CD4-positive, alpha-beta memory T cell (primary cell): ENCODE measurements at regions not wholly inside any gene's neighbourhood (a gene's known extent, or its start where the extent isn't known, plus 50 kb on each side); places are given as distances from the start of the nearest gene placed in this dataset.
A peak's percentile ranks its signal among the peaks of the same experiment; 100 is the strongest.

ENCODE experiments used
- CTCF ChIA-PET: fragments of 350-600 bp; sonication (Branson Sonifier 250); formaldehyde crosslinking; loops from one replicate; lab custom pipeline; 2021; ENCODE audit warnings: inconsistent platforms; ENCODE audit not compliant: partially characterized antibody; lab: Charles Lee
- POLR2A ChIA-PET: fragments of 350-600 bp; sonication (Branson Sonifier 250); formaldehyde crosslinking; loops from one replicate; lab custom pipeline; 2021; ENCODE audit not compliant: partially characterized antibody; lab: Charles Lee
- DNase-seq, 5 donors: peaks; one replicate each; pipeline versions ENCODE4 v3.0.0 to v3.0.0-alpha.2; 2020 to 2022; ENCODE audit warnings: mixed read lengths in 1 of 5
- H3K27ac ChIP-seq: one replicate; pipeline ENCODE4 v1.7.0; 2013; ENCODE audit warnings: low read depth, low read length
- H3K27me3 ChIP-seq: 2 replicates; pipeline ENCODE4 v1.7.0; 2013; ENCODE audit warnings: mild to moderate bottlenecking, low read length, moderate library complexity; ENCODE audit not compliant: insufficient read depth
- H3K36me3 ChIP-seq: 2 replicates; pipeline ENCODE4 v1.7.0; 2013; ENCODE audit warnings: mild to moderate bottlenecking, low read length, moderate library complexity; ENCODE audit not compliant: insufficient read depth
- H3K4me1 ChIP-seq: 2 replicates; pipeline ENCODE4 v1.7.0; 2013; ENCODE audit warnings: mild to moderate bottlenecking, low read length, moderate library complexity; ENCODE audit not compliant: insufficient read depth
- H3K4me3 ChIP-seq, 2 donors: one replicate each; pipeline ENCODE4 v1.7.0; 2013; ENCODE audit warnings: low read length in 2 of 2, mild to moderate bottlenecking in 1 of 2
- H3K9me3 ChIP-seq, 2 donors: one replicate each; pipeline ENCODE4 v1.7.0; 2013; ENCODE audit warnings: low read length in 2 of 2, control low read depth in 1 of 2; ENCODE audit not compliant: control insufficient read depth in 1 of 2
- H3K27ac Mint-ChIP-seq, 7 donors: one replicate each; pipeline ENCODE4 v1.8.0; 2020 to 2021; ENCODE audit warnings: mixed read lengths in 7 of 7, mild to moderate bottlenecking in 6 of 7, inconsistent platforms in 3 of 7, moderate library complexity in 3 of 7
- H3K27me3 Mint-ChIP-seq, 2 donors: one replicate each; pipeline ENCODE4 v1.8.0; 2020 to 2021; ENCODE audit warnings: mixed read lengths in 2 of 2
- H3K36me3 Mint-ChIP-seq, 2 donors: one replicate each; pipeline ENCODE4 v1.8.0; 2020 to 2021; ENCODE audit warnings: mixed read lengths in 2 of 2, inconsistent platforms in 1 of 2, mild to moderate bottlenecking in 1 of 2
- H3K4me1 Mint-ChIP-seq, 4 donors: one replicate each; pipeline ENCODE4 v1.8.0; 2020 to 2021; ENCODE audit warnings: mixed read lengths in 4 of 4, mild to moderate bottlenecking in 1 of 4
- H3K4me3 Mint-ChIP-seq, 8 donors: one replicate each; pipeline ENCODE4 v1.8.0; 2020 to 2021; ENCODE audit warnings: mixed read lengths in 8 of 8, mild to moderate bottlenecking in 7 of 8, moderate library complexity in 6 of 8, inconsistent platforms in 3 of 8
- H3K9me3 Mint-ChIP-seq, 8 donors: one replicate each; pipeline ENCODE4 v1.8.0; 2020 to 2021; ENCODE audit warnings: mixed read lengths in 8 of 8, mild to moderate bottlenecking in 5 of 8, inconsistent platforms in 3 of 8, moderate library complexity in 1 of 8
- intact Hi-C: fragments of 100-400 bp; cut with micrococcal nuclease; formaldehyde crosslinking; loops from one replicate; pipeline ENCODE4 v1.15.1; 2023

- no peaks in the 10 kb centered on the region for H3K36me3 Mint-ChIP-seq
- peaks cover 0 to 2% (median 0%) of the 10 kb centered on the region in 8 donors for H3K9me3 Mint-ChIP-seq
- H3K4me1 Mint-ChIP-seq: no peaks in the 10 kb centered on the region
- H3K36me3 ChIP-seq: no peaks in the 10 kb centered on the region
- no peaks in the 10 kb centered on the region for H3K9me3 ChIP-seq
- no peak overlapping the region for H3K27ac Mint-ChIP-seq
- no peak overlapping the region for H3K4me3 ChIP-seq
- intact Hi-C loops: no loop called here
- peaks cover 2% of the 10 kb centered on the region in 2 donors for H3K27me3 Mint-ChIP-seq
- no peak overlapping the region for H3K4me3 Mint-ChIP-seq
- no peak for DNase-seq
- no peaks in the 10 kb centered on the region for H3K4me1 ChIP-seq
- H3K27me3 ChIP-seq: no peaks in the 10 kb centered on the region
- ChIA-PET CTCF (no interaction called here), POLR2A (no interaction called here)
- no peak overlapping the region for H3K27ac ChIP-seq
Observed at GRCh38 chr1:208465266-208465665, 221.1 kb upstream of the PLXNA2 start.

DNA sequence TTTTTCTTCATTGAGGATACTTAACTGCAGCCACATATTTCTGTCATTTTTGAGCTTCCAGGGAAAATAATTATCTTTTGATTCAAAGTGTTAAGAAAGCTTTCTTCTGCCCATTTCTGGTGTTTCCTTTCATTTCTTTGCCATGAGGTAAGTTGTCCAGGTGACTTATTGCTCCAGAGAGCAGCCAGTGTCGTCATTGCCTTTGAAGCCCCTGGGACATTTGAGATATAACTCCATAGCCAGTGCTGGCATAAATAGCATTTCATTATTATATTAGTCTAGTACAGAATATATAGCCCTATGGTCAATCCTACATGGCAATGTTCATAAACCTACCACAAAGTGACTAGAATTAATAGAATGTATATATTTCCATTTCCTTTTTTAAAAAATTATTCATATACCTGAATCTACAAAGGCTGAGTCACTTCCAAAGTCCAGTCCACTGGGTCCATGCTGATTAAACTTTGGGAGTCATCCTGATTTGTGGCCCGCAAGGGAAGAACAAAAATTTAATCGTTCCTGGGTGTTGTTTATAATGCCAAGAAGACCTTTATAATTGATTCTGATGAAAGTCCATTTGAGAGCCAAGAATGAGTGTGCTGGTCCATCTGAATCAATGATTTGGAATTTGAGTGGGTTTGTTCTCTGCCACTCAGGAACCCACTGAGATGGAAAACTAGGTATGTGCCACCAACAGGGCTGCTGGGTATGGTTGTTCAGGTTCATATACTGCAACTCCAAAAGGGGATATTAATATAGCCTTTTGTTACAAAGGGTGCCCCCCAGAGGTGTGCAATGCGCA is 221.8 kb upstream of the PLXNA2 start:
- ChIA-PET POLR2A (no interaction called here), CTCF (no interaction called here)
- Histone ChIP-seq H3K36me3 (no peaks in the 10 kb centered on the region), H3K9me3 (no peaks in the 10 kb centered on the region), H3K27ac (no peak overlapping the region), H3K4me1 (no peaks in the 10 kb centered on the region), H3K4me3 (no peak overlapping the region), H3K27me3 (no peaks in the 10 kb centered on the region)
- Mint-ChIP-seq H3K27ac (no peak overlapping the region), H3K27me3 (peaks cover 2% of the 10 kb centered on the region in 2 donors), H3K4me1 (no peaks in the 10 kb centered on the region), H3K9me3 (peaks cover 0 to 2% (median 0%) of the 10 kb centered on the region in 8 donors), H3K4me3 (no peak overlapping the region), H3K36me3 (no peaks in the 10 kb centered on the region)
- DNase-seq: no peak
- intact Hi-C loops: no loop called here

DNA sequence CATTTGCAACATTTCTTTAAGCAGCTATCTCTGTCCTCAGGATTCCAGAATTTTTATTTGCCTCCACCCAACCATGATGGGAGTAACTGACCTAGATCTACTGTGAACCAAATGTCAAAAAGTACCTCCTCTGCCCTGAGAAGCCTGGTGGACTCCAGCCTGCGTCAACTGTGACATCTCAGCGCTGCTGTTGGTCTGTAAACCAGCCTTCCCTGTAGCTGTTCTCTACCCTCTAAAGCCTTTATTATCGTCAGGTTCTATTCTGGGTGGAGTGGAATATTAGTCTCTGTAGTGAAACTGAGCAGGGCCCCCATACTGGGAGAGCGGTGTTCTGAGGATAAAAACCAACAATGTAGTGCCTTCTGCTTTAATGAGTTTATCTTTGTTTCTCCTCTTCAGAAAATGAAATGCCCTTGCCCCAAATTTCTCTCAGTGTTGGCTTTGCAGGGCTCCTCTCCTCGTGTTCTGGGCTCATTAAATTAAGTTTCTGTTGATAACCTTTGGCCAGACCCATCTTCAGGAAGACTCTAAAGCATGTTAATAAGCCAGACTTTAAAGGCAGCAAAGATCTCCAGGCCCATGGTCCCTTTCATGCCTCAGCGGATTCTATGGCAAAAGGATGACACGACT is 223.1 kb upstream of the PLXNA2 start:
- no peaks in the 10 kb centered on the region for H3K4me1 ChIP-seq
- CTCF ChIA-PET: no interaction called here
- POLR2A ChIA-PET: no interaction called here
- H3K9me3 ChIP-seq: no peaks in the 10 kb centered on the region
- no peaks in the 10 kb centered on the region for H3K36me3 Mint-ChIP-seq
- H3K9me3 Mint-ChIP-seq: peaks cover 0 to 2% (median 0%) of the 10 kb centered on the region in 8 donors
- no peaks in the 10 kb centered on the region for H3K27me3 ChIP-seq
- H3K4me3 Mint-ChIP-seq: no peak overlapping the region
- peaks cover 2% of the 10 kb centered on the region in 2 donors for H3K27me3 Mint-ChIP-seq
- no peak overlapping the region for H3K27ac ChIP-seq
- no peak for DNase-seq
- no peak overlapping the region for H3K4me3 ChIP-seq
- intact Hi-C loops: no loop called here
- H3K36me3 ChIP-seq: no peaks in the 10 kb centered on the region
- no peaks in the 10 kb centered on the region for H3K4me1 Mint-ChIP-seq
- no peak overlapping the region for H3K27ac Mint-ChIP-seq

- Histone ChIP-seq H3K27me3 (no peaks in the 10 kb centered on the region), H3K27ac (no peak overlapping the region), H3K4me1 (no peaks in the 10 kb centered on the region), H3K4me3 (no peak overlapping the region), H3K9me3 (no peaks in the 10 kb centered on the region), H3K36me3 (no peaks in the 10 kb centered on the region)
- ChIA-PET POLR2A (no interaction called here), CTCF (no interaction called here)
- H3K4me3 Mint-ChIP-seq: no peak overlapping the region
- no peak for DNase-seq
- no peaks in the 10 kb centered on the region for H3K36me3 Mint-ChIP-seq
- peaks cover 3 to 12% of the 10 kb centered on the region in 2 donors for H3K27me3 Mint-ChIP-seq
- H3K9me3 Mint-ChIP-seq: peaks cover 0 to 2% (median 0%) of the 10 kb centered on the region in 8 donors
- intact Hi-C loops: no loop called here
- no peak overlapping the region for H3K27ac Mint-ChIP-seq
- no peaks in the 10 kb centered on the region for H3K4me1 Mint-ChIP-seq
Observed at GRCh38 chr1:208475449-208475848, 231.3 kb upstream of the PLXNA2 start.

DNA sequence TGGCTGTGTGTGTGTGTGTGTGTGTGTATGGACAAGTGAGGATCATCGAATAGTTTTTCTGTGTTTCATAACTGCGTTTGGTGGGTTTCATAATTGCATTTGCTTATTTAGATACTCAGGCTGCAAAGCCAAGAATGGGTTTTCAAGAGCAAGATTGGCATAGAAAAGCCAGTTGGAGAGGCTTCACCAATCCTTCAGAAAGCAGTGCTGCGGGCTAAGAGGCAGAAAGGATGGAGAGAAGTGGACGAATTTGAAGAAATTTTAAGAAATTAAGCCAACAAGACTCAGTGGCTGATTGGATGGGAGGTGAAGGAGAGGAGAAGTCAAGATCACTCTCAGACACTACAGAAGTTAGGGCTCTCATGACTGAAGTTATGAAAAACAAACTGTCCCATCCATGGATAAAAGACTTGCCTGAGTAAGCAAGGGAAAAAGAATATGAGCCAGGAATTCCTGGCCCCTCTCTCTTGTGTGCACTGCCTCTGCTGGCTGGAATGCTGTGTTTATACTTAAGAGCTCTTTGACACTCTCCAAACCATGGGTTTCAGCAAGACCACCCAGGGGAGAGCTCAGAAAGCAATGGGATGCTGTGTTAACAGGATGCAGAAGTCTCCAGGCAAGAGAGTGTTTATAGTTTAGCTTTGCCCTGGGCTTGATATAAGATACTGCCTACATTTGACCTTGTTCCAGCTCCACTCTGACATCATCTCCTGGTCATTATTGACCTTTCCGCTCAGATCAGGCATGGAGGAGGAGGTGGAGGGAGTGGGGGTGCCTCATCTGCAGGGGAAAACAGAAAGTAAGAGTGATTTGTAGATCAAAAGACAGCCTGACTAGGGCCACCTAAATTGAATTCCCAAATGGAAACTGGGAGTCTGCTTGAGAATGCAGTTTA is 232.0 kb upstream of the PLXNA2 start:
- Mint-ChIP-seq H3K4me3 (no peak overlapping the region), H3K36me3 (no peaks in the 10 kb centered on the region), H3K27ac (no peak overlapping the region), H3K27me3 (peaks cover 3 to 12% of the 10 kb centered on the region in 2 donors), H3K4me1 (no peaks in the 10 kb centered on the region), H3K9me3 (peaks cover 0 to 2% (median 0%) of the 10 kb centered on the region in 8 donors)
- no peak for DNase-seq
- ChIA-PET POLR2A (no interaction called here), CTCF (no interaction called here)
- no peak overlapping the region for H3K4me3 ChIP-seq
- no peaks in the 10 kb centered on the region for H3K9me3 ChIP-seq
- H3K27me3 ChIP-seq: no peaks in the 10 kb centered on the region
- H3K4me1 ChIP-seq: no peaks in the 10 kb centered on the region
- no peak overlapping the region for H3K27ac ChIP-seq
- H3K36me3 ChIP-seq: no peaks in the 10 kb centered on the region
- intact Hi-C loops: no loop called here

- Histone ChIP-seq H3K4me1 (no peaks in the 10 kb centered on the region), H3K4me3 (no peak overlapping the region), H3K9me3 (no peaks in the 10 kb centered on the region), H3K27ac (no peak overlapping the region), H3K27me3 (no peaks in the 10 kb centered on the region), H3K36me3 (no peaks in the 10 kb centered on the region)
- ChIA-PET CTCF (no interaction called here), POLR2A (no interaction called here)
- Mint-ChIP-seq H3K27me3 (peaks cover 3 to 12% of the 10 kb centered on the region in 2 donors), H3K27ac (peak overlapping the region in 1 of 7 donors; percentile 77), H3K36me3 (no peaks in the 10 kb centered on the region), H3K4me1 (no peaks in the 10 kb centered on the region), H3K9me3 (peaks cover 0 to 2% (median 0%) of the 10 kb centered on the region in 8 donors), H3K4me3 (no peak overlapping the region)
- DNase-seq: no peak
- intact Hi-C loops: no loop called here
Observed at GRCh38 chr1:208476846-208477170, 232.6 kb upstream of the PLXNA2 start.

- Mint-ChIP-seq H3K27ac (no peak overlapping the region), H3K27me3 (peaks cover 3 to 7% of the 10 kb centered on the region in 2 donors), H3K4me1 (no peaks in the 10 kb centered on the region), H3K4me3 (no peak overlapping the region), H3K9me3 (no peaks in the 10 kb centered on the region), H3K36me3 (no peaks in the 10 kb centered on the region)
- no peak overlapping the region for H3K27ac ChIP-seq
- intact Hi-C loops: no loop called here
- no peak overlapping the region for H3K4me3 ChIP-seq
- H3K27me3 ChIP-seq: no peaks in the 10 kb centered on the region
- no peaks in the 10 kb centered on the region for H3K9me3 ChIP-seq
- no peak for DNase-seq
- no peaks in the 10 kb centered on the region for H3K36me3 ChIP-seq
- ChIA-PET POLR2A (no interaction called here), CTCF (no interaction called here)
- H3K4me1 ChIP-seq: no peaks in the 10 kb centered on the region
Observed at GRCh38 chr1:208479435-208479834, 235.3 kb upstream of the PLXNA2 start.
